ENCODE measurements at regions not wholly inside any gene's neighbourhood (a gene's known extent, or its start where the extent isn't known, plus 50 kb on each side); places are given as distances from the start of the nearest gene placed in this dataset.

DNA sequence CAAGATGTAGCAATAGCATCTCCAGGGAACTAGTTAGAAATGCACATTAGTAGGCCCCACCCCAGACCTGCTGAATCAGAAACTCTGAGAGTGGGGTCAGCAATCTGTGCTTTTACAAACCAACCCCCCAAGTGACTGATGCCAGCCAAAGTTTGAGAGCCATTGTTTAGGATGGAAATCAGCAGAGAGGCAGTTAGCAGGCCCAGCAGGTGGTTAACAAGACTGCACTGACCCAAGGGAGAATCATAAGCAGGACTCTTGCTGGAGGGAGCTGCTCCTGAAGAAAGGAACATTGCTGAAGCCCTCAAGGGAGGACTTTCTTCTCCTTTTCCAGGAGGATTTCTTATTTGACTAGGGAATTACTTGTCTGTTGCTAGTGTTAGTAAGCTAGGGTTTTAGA, 74.2 kb upstream of the SLC12A2 start:
- TF ChIP-seq CTCF (IDR thresholded peaks at IDR 0.05) (no peak), POLR2A (IDR thresholded peaks at IDR 0.05) (no peak)

All from thyroid gland (tissue), 4 donors.